Neural cell (in vitro differentiated cells): ENCODE measurements at regions not wholly inside any gene's neighbourhood (a gene's known extent, or its start where the extent isn't known, plus 50 kb on each side); places are given as distances from the start of the nearest gene placed in this dataset.

Experiments used
- CTCF ChIP-seq: fragments of 450-650 bp; IDR thresholded peaks from 2 replicates; pipeline ENCODE4 v1.5.1; 2014; ENCODE audit warnings: antibody characterized with exemption, mild to moderate bottlenecking, moderate library complexity; ENCODE audit not compliant: poor library complexity, severe bottlenecking
- EP300 ChIP-seq: fragments of 450-650 bp; conservative IDR thresholded peaks from 2 replicates; pipeline ENCODE4 v1.6.1; 2014; ENCODE audit warnings: antibody characterized with exemption, mild to moderate bottlenecking, moderate library complexity; ENCODE audit not compliant: poor library complexity, severe bottlenecking
- EZH2 ChIP-seq: fragments of 200-600, 300-800 bp; shearing (Covaris generic), sonication (generic); IDR thresholded peaks from 2 replicates; pipeline ENCODE4 v1.6.1; 2014; ENCODE audit warnings: antibody characterized with exemption, low read length, borderline replicate concordance, mild to moderate bottlenecking; ENCODE audit not compliant: insufficient read depth, poor library complexity, severe bottlenecking
- POLR2AphosphoS5 ChIP-seq: IDR thresholded peaks from 2 replicates; pipeline ENCODE4 v1.6.1; 2012
- REST ChIP-seq: IDR thresholded peaks from 2 replicates; pipeline ENCODE4 v1.6.1; 2012; ENCODE audit warnings: borderline replicate concordance
- TAF1 ChIP-seq: IDR thresholded peaks from 2 replicates; pipeline ENCODE4 v1.6.1; 2012; ENCODE audit warnings: low read depth

- TF ChIP-seq CTCF (no peak), POLR2AphosphoS5 (no peak), REST (no peak), EZH2 (no peak), EP300 (no peak), TAF1 (no peak)
These were observed 195.5 kb upstream of the CDH5 start for GRCh38 chr16:66170989-66171388.
